ENCODE measurements at regions not wholly inside any gene's neighbourhood (a gene's known extent, or its start where the extent isn't known, plus 50 kb on each side); places are given as distances from the start of the nearest gene placed in this dataset.

DNA sequence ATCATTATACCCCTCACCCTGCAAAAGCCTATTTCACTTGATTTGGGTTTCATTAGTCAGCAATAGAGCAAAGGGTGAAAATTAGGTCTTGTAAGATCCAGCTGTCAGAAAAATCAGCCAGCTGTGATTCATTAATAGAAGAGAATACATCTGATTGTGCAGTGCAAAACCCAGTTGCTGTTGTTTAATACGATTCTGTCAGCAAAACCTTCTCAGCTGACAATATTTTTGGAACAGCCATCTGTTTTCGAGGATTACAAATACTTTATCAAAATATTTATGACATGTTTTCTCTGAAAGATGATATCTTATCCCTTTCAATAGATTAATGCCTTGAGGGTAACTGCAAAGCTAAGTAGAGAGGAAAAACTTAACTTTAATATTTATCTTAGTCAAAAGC is 1354.0 kb upstream of the RAG2 start:
- no peak overlapping the region for H3K4me3 ChIP-seq (replicated peaks; ENCODE audit: low read depth, low read length)

DNA sequence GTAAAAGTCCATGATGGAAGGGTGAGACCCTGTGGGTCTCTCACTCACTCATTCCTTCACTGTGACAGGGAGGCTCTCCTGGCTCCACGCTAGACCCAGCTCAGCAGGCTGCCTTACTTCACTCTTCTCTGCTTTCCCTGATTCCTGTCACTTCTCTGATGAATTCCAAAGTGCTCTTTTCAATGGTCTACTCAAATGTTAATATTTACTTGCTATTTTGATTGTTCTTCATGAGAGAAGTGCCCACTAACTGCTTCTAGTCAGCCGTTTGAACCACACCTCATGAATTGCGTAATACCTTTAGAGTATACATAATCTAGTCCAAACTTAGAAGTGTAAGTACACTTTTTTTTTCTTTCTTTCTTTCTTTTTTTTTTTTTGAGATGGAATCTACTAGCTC is 1350.2 kb upstream of the RAG2 start:
- TF ChIP-seq CTCF (IDR thresholded peaks at IDR 0.05; ENCODE audit: insufficient read depth, low read length, poor library complexity, severe bottlenecking) = no peak
- H3K27me3 ChIP-seq (replicated peaks; ENCODE audit: control insufficient read depth, insufficient read depth, low read length) = no peaks in the 10 kb centered on the region
- H3K4me3 ChIP-seq (replicated peaks; ENCODE audit: low read depth, low read length) = no peak overlapping the region
- H3K36me3 ChIP-seq (ENCODE audit: control insufficient read depth, insufficient read depth, low read length) = no peaks in the 10 kb centered on the region
- no peak for DNase-seq (ENCODE audit: extremely low read depth, insufficient read length)

More for the DNA sequence above, 1354.0 kb upstream of the RAG2 start:
- Histone ChIP-seq H3K27me3 (replicated peaks; ENCODE audit: control insufficient read depth, insufficient read depth, low read length) (no peaks in the 10 kb centered on the region), H3K36me3 (ENCODE audit: control insufficient read depth, insufficient read depth, low read length) (no peaks in the 10 kb centered on the region)
- no peak for TF ChIP-seq CTCF (IDR thresholded peaks at IDR 0.05; ENCODE audit: insufficient read depth, low read length, poor library complexity, severe bottlenecking)
- DNase-seq (ENCODE audit: extremely low read depth, insufficient read length) = no peak

DNA sequence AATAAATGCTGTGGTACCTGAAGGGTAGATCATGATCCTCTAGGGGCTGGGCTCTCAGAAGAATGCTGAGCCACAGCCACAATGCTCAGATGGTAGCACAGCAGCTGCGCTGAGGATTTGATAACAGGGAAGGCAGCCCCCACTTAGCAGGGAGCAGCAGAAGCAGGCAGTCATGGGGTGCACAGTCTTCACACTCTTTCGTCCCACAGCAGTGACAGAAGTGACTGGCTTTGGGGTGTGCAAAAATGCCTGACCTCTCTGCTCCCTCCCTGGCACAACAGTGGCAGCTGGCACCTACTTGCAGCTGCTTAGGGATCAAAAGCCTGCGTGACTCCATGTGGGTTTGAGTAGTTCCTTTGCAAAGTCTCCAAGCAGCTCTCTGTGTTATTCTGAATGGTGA is 1349.8 kb upstream of the RAG2 start:
- no peaks in the 10 kb centered on the region for H3K27me3 ChIP-seq (replicated peaks; ENCODE audit: control insufficient read depth, insufficient read depth, low read length)
- no peak overlapping the region for H3K4me3 ChIP-seq (replicated peaks; ENCODE audit: low read depth, low read length)
- DNase-seq (ENCODE audit: extremely low read depth, insufficient read length) = no peak
- TF ChIP-seq CTCF (IDR thresholded peaks at IDR 0.05; ENCODE audit: insufficient read depth, low read length, poor library complexity, severe bottlenecking) = no peak
- no peaks in the 10 kb centered on the region for H3K36me3 ChIP-seq (ENCODE audit: control insufficient read depth, insufficient read depth, low read length)

GRCh38 chr11:37946155-37946766 is 1348.2 kb upstream of the RAG2 start:
- peak; percentile 64 for TF ChIP-seq CTCF (IDR thresholded peaks at IDR 0.05; ENCODE audit: insufficient read depth, low read length, poor library complexity, severe bottlenecking)
- Histone ChIP-seq H3K4me3 (replicated peaks; ENCODE audit: low read depth, low read length) (no peak overlapping the region), H3K27me3 (replicated peaks; ENCODE audit: control insufficient read depth, insufficient read depth, low read length) (no peaks in the 10 kb centered on the region), H3K36me3 (ENCODE audit: control insufficient read depth, insufficient read depth, low read length) (no peaks in the 10 kb centered on the region)
- DNase-seq (ENCODE audit: extremely low read depth, insufficient read length) = no peak

GRCh38 chr11:37942081-37942480 is 1344.0 kb upstream of the RAG2 start:
- DNase-seq (ENCODE audit: extremely low read depth, insufficient read length) = no peak
- no peak for TF ChIP-seq CTCF (IDR thresholded peaks at IDR 0.05; ENCODE audit: insufficient read depth, low read length, poor library complexity, severe bottlenecking)
- no peak overlapping the region for H3K4me3 ChIP-seq (replicated peaks; ENCODE audit: low read depth, low read length)
- H3K36me3 ChIP-seq (ENCODE audit: control insufficient read depth, insufficient read depth, low read length) = no peaks in the 10 kb centered on the region
- no peaks in the 10 kb centered on the region for H3K27me3 ChIP-seq (replicated peaks; ENCODE audit: control insufficient read depth, insufficient read depth, low read length)

Measured in GM06990 (cell line).